DND-41 (cell line): ENCODE measurements at regions not wholly inside any gene's neighbourhood (a gene's known extent, or its start where the extent isn't known, plus 50 kb on each side); places are given as distances from the start of the nearest gene placed in this dataset.

Experiments
- ATAC-seq: fragments of 200-7000 bp; cut with Tn5 transposase; 3 replicates; pipeline ENCODE4 v1.9.1; 2021; ENCODE audit warnings: low read depth; ENCODE audit not compliant: insufficient read depth
- DNase-seq: peaks from one replicate; pipeline ENCODE4 v3.0.0-alpha.2; 2020
- H2AFZ ChIP-seq: 2 replicates; pipeline ENCODE4 v1.6.0; 2012; ENCODE audit warnings: low read depth, low read length
- H3K27ac ChIP-seq: 2 replicates; pipeline ENCODE4 v1.5.1; 2012; ENCODE audit warnings: low read length, inconsistent platforms
- H3K27me3 ChIP-seq: fragments of 200-600 bp; sonication (generic); 2 replicates; pipeline ENCODE4 v1.6.0; 2012; ENCODE audit warnings: low read length, mild to moderate bottlenecking, inconsistent platforms; ENCODE audit not compliant: insufficient read depth, poor library complexity
- H3K36me3 ChIP-seq: 2 replicates; pipeline ENCODE4 v1.5.1; 2012; ENCODE audit warnings: low read length, inconsistent platforms; ENCODE audit not compliant: insufficient read depth
- H3K4me1 ChIP-seq: 2 replicates; pipeline ENCODE4 v1.5.1; 2012; ENCODE audit warnings: mild to moderate bottlenecking, low read length; ENCODE audit not compliant: insufficient read depth
- H3K4me2 ChIP-seq: 2 replicates; pipeline ENCODE4 v1.6.0; 2012; ENCODE audit warnings: mild to moderate bottlenecking, moderate library complexity, low read length, inconsistent platforms; ENCODE audit not compliant: insufficient read depth
- H3K4me3 ChIP-seq, 2 experiments: fragments of 200-600 bp in 1 of 2; shearing (Covaris generic) in 1 of 2; 2 replicates each; pipeline ENCODE4 v1.5.1; 2012 to 2016; ENCODE audit warnings: inconsistent platforms in 2 of 2, low read length in 2 of 2, mild to moderate bottlenecking in 2 of 2, low read depth in 1 of 2, moderate library complexity in 1 of 2
- H3K79me2 ChIP-seq: 2 replicates; pipeline ENCODE4 v1.6.0; 2012; ENCODE audit warnings: low read length, inconsistent platforms; ENCODE audit not compliant: insufficient read depth
- H3K9ac ChIP-seq: 2 replicates; pipeline ENCODE4 v1.6.0; 2012; ENCODE audit warnings: low read depth, mild to moderate bottlenecking, inconsistent platforms, low read length, moderate library complexity
- H3K9me3 ChIP-seq: 2 replicates; pipeline ENCODE4 v1.5.1; 2012; ENCODE audit warnings: low read length, moderate library complexity, mild to moderate bottlenecking, inconsistent platforms; ENCODE audit not compliant: insufficient read depth, severe bottlenecking
- H4K20me1 ChIP-seq: 2 replicates; pipeline ENCODE4 v1.6.0; 2012; ENCODE audit warnings: low read length; ENCODE audit not compliant: insufficient read depth
- CTCF ChIP-seq: IDR thresholded peaks from 2 replicates; pipeline ENCODE4 v1.5.1; 2012; ENCODE audit warnings: borderline replicate concordance, low read length, moderate library complexity, mild to moderate bottlenecking; ENCODE audit not compliant: poor library complexity, severe bottlenecking; ENCODE audit errors: extremely low read depth
- EZH2 ChIP-seq: IDR thresholded peaks from 3 replicates; pipeline ENCODE4 v1.6.1; 2012; ENCODE audit warnings: borderline replicate concordance, low read depth, mild to moderate bottlenecking, moderate library complexity, low read length, inconsistent platforms; ENCODE audit not compliant: severe bottlenecking

GRCh38 chr2:119059287-119059686 lies 99.3 kb downstream of the C1QL2 start:
- ATAC-seq = no peak

GRCh38 chr2:119053700-119054436 lies 104.7 kb downstream of the C1QL2 start:
- Histone ChIP-seq H2AFZ (no peak overlapping the region), H3K79me2 (no peaks in the 10 kb centered on the region), H3K4me2 (no peak overlapping the region), H3K27ac (no peak overlapping the region), H3K36me3 (no peaks in the 10 kb centered on the region), H3K4me1 (no peaks in the 10 kb centered on the region), H3K4me3 (no peak overlapping the region), H4K20me1 (no peaks in the 10 kb centered on the region), H3K9ac (no peak overlapping the region), H3K9me3 (no peaks in the 10 kb centered on the region), H3K27me3 (no peaks in the 10 kb centered on the region)
- DNase-seq (no peak), ATAC-seq (no peak)
- TF ChIP-seq CTCF = no peak

More at GRCh38 chr2:119059287-119059686, 99.3 kb downstream of the C1QL2 start:
- no peaks in the 10 kb centered on the region for H3K4me1 ChIP-seq
- no peak overlapping the region for H2AFZ ChIP-seq
- no peak overlapping the region for H3K9ac ChIP-seq
- H3K4me3 ChIP-seq = no peak overlapping the region
- no peak overlapping the region for H3K4me2 ChIP-seq
- no peaks in the 10 kb centered on the region for H3K27me3 ChIP-seq
- H3K9me3 ChIP-seq = no peaks in the 10 kb centered on the region
- TF ChIP-seq EZH2 (no peak), CTCF (no peak)
- no peaks in the 10 kb centered on the region for H3K36me3 ChIP-seq
- no peaks in the 10 kb centered on the region for H4K20me1 ChIP-seq
- H3K27ac ChIP-seq = no peak overlapping the region
- DNase-seq = no peak
- no peaks in the 10 kb centered on the region for H3K79me2 ChIP-seq

GRCh38 chr2:119051263-119051662 lies 107.3 kb downstream of the C1QL2 start:
- H3K27ac ChIP-seq = no peak overlapping the region
- H3K79me2 ChIP-seq = no peaks in the 10 kb centered on the region
- H3K36me3 ChIP-seq = no peaks in the 10 kb centered on the region
- H3K4me2 ChIP-seq = no peak overlapping the region
- no peaks in the 10 kb centered on the region for H3K4me1 ChIP-seq
- H3K4me3 ChIP-seq = no peak overlapping the region
- no peaks in the 10 kb centered on the region for H3K27me3 ChIP-seq
- no peaks in the 10 kb centered on the region for H3K9me3 ChIP-seq
- no peak overlapping the region for H3K9ac ChIP-seq
- DNase-seq = no peak
- no peak for ATAC-seq
- no peaks in the 10 kb centered on the region for H4K20me1 ChIP-seq
- TF ChIP-seq CTCF = no peak
- TF ChIP-seq EZH2 = no peak
- H2AFZ ChIP-seq = no peak overlapping the region
